GM23338 (cell line): ENCODE measurements at regions not wholly inside any gene's neighbourhood (a gene's known extent, or its start where the extent isn't known, plus 50 kb on each side); places are given as distances from the start of the nearest gene placed in this dataset.

Experiments
- ATAC-seq: fragments of 200-7000 bp; cut with Tn5 transposase; 3 replicates; pipeline ENCODE4 v1.9.1; 2020
- DNase-seq: peaks from one replicate; pipeline ENCODE4 v3.0.0-alpha.2; 2015; ENCODE audit warnings: low spot score
- H2AFZ ChIP-seq: fragments of 200-600 bp; sonication (generic); 2 replicates; pipeline ENCODE4 v1.8.0; 2016; ENCODE audit warnings: antibody characterized with exemption, mild to moderate bottlenecking, moderate library complexity
- H3F3A ChIP-seq: fragments of 200-600 bp; sonication (generic); replicated peaks from 2 replicates; pipeline ENCODE4 v1.8.0; 2017; ENCODE audit warnings: antibody characterized with exemption, mixed run types, low read depth
- H3K27ac ChIP-seq: fragments of 200-600 bp; sonication (generic); 2 replicates; pipeline ENCODE4 v1.6.1; 2016; ENCODE audit warnings: low read depth
- H3K27me3 ChIP-seq: fragments of 200-600 bp; sonication (generic); 2 replicates; pipeline ENCODE4 v1.8.0; 2016; ENCODE audit warnings: mild to moderate bottlenecking, mixed run types, moderate library complexity; ENCODE audit not compliant: insufficient read depth
- H3K36me3 ChIP-seq: fragments of 200-600 bp; sonication (generic); 2 replicates; pipeline ENCODE4 v1.8.0; 2016; ENCODE audit warnings: mild to moderate bottlenecking; ENCODE audit not compliant: insufficient read depth
- H3K4me1 ChIP-seq: fragments of 200-600 bp; sonication (generic); 2 replicates; pipeline ENCODE4 v1.8.0; 2016; ENCODE audit warnings: mild to moderate bottlenecking, moderate library complexity; ENCODE audit not compliant: insufficient read depth
- H3K4me2 ChIP-seq: fragments of 200-600 bp; sonication (generic); 2 replicates; pipeline ENCODE4 v1.7.1; 2017; ENCODE audit warnings: mixed run types
- H3K4me3 ChIP-seq: fragments of 200-600 bp; sonication (generic); 2 replicates; pipeline ENCODE4 v1.6.1; 2016; ENCODE audit warnings: mixed run types
- H3K79me2 ChIP-seq: fragments of 200-600 bp; sonication (generic); replicated peaks from 2 replicates; pipeline ENCODE4 v1.8.0; 2017; ENCODE audit warnings: mild to moderate bottlenecking; ENCODE audit not compliant: insufficient read depth
- H3K9me2 ChIP-seq: fragments of 200-600 bp; sonication (generic); 2 replicates; pipeline ENCODE4 v1.8.0; 2017; ENCODE audit not compliant: insufficient read depth
- H4K20me1 ChIP-seq: fragments of 200-600 bp; sonication (generic); replicated peaks from 2 replicates; pipeline ENCODE4 v1.8.0; 2017; ENCODE audit warnings: mild to moderate bottlenecking; ENCODE audit not compliant: insufficient read depth
- H3K27ac Mint-ChIP-seq: 2 replicates; pipeline ENCODE4 v1.8.0; 2020; ENCODE audit warnings: inconsistent platforms, mild to moderate bottlenecking, moderate library complexity, mixed read lengths
- H3K27me3 Mint-ChIP-seq: 3 replicates; pipeline ENCODE4 v1.8.0; 2022; ENCODE audit warnings: low read depth, mild to moderate bottlenecking, moderate library complexity, mixed read lengths, inconsistent platforms; ENCODE audit not compliant: insufficient read depth, poor library complexity
- H3K36me3 Mint-ChIP-seq: 3 replicates; pipeline ENCODE4 v1.8.0; 2021; ENCODE audit warnings: low read depth, mild to moderate bottlenecking, inconsistent platforms, moderate library complexity, mixed read lengths
- H3K4me1 Mint-ChIP-seq: 3 replicates; pipeline ENCODE4 v1.8.0; 2020; ENCODE audit warnings: mild to moderate bottlenecking, inconsistent platforms, mixed read lengths
- H3K4me3 Mint-ChIP-seq: 3 replicates; pipeline ENCODE4 v1.8.0; 2021; ENCODE audit warnings: moderate library complexity, mild to moderate bottlenecking, inconsistent platforms, mixed read lengths
- H3K9me3 Mint-ChIP-seq: 3 replicates; pipeline ENCODE4 v1.8.0; 2020; ENCODE audit warnings: moderate library complexity, mild to moderate bottlenecking, inconsistent platforms, mixed read lengths
- CTCF ChIP-seq, 2 experiments: fragments of 200-600 bp in 1 of 2; sonication (generic) in 1 of 2; conservative IDR thresholded peaks; 2 replicates each; pipeline versions ENCODE4 v1.5.1 to v1.6.1; 2016 to 2017; ENCODE audit warnings: antibody characterized with exemption in 2 of 2, low read depth in 2 of 2, mild to moderate bottlenecking in 2 of 2, moderate library complexity in 1 of 2
- ETS1 ChIP-seq: IDR thresholded peaks from 2 replicates; pipeline ENCODE4 v1.6.1; 2016; ENCODE audit warnings: antibody characterized with exemption
- EZH2 ChIP-seq: fragments of 200-600 bp; sonication (generic); IDR thresholded peaks from one replicate; pipeline ENCODE4 v1.8.0; 2017; ENCODE audit warnings: antibody characterized with exemption, mild to moderate bottlenecking, low read depth; ENCODE audit not compliant: unreplicated experiment
- NANOG ChIP-seq: IDR thresholded peaks from 2 replicates; pipeline ENCODE4 v1.6.1; 2016; ENCODE audit warnings: antibody characterized with exemption, borderline replicate concordance
- POLR2AphosphoS5 ChIP-seq: IDR thresholded peaks from 2 replicates; pipeline ENCODE4 v1.6.1; 2016; ENCODE audit warnings: antibody characterized with exemption, low read depth
- ZNF331 ChIP-seq: fragments of 250-450 bp; sonication (Bioruptor Pico); IDR thresholded peaks from 2 replicates; pipeline ENCODE4 v1.5.0; 2020; ENCODE audit warnings: low read depth, mild to moderate bottlenecking, moderate library complexity
- ZNF462 ChIP-seq: fragments of 250-450 bp; sonication (Bioruptor Pico); IDR thresholded peaks from 2 replicates; pipeline ENCODE4 v1.5.0; 2020; ENCODE audit warnings: mild to moderate bottlenecking, moderate library complexity

DNA sequence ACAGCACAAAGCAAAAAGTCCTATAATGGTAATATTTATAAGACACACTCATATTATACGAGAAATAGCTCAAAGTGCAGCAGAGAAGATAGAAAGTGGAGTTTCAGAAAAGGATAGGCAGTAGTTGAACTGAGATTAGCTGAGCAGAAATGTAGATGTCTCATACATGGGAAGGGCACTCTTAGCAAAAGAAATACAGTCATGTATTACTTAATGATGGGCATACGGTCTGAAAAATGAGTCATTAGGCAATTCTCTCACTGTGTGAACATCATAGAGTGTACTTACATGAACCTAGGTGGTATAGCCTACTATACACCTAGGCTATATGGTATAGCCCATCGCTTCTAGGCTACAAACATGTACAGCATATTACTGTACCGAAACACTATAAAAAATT lies 671.3 kb downstream of the RPS29 start:
- no peaks in the 10 kb centered on the region for H3K79me2 ChIP-seq
- H3K36me3 ChIP-seq: no peaks in the 10 kb centered on the region
- H3K4me3 ChIP-seq: no peak overlapping the region
- H4K20me1 ChIP-seq: no peaks in the 10 kb centered on the region
- peaks cover 5% of the 10 kb centered on the region; the same call in 1 of the 2 replicates for H3K4me1 ChIP-seq
- Mint-ChIP-seq H3K4me3 (no peak overlapping the region), H3K36me3 (no peaks in the 10 kb centered on the region), H3K9me3 (no peaks in the 10 kb centered on the region), H3K27ac (no peak overlapping the region), H3K4me1 (peaks cover 4% of the 10 kb centered on the region; the same call in 1 of the 3 replicates), H3K27me3 (no peaks in the 10 kb centered on the region)
- DNase-seq: no peak
- TF ChIP-seq ETS1: no peak
- no peak for TF ChIP-seq ZNF331 (CRISPR knock-in tag)
- TF ChIP-seq POLR2AphosphoS5: no peak
- no peak for TF ChIP-seq ZNF462 (CRISPR knock-in tag)
- no peak for TF ChIP-seq NANOG
- no peak for TF ChIP-seq EZH2
- TF ChIP-seq CTCF (conservative IDR thresholded peaks at IDR 0.05; ENCODE audit: low read depth in 2 of 2): no peak
- no peaks in the 10 kb centered on the region for H3K9me2 ChIP-seq
- no peaks in the 10 kb centered on the region for H3F3A ChIP-seq
- H3K27me3 ChIP-seq: no peaks in the 10 kb centered on the region
- H3K4me2 ChIP-seq: no peak overlapping the region
- H2AFZ ChIP-seq: no peak overlapping the region
- ATAC-seq: no peak
- no peak overlapping the region for H3K27ac ChIP-seq
